K562 (cell line): ENCODE measurements at regions not wholly inside any gene's neighbourhood (a gene's known extent, or its start where the extent isn't known, plus 50 kb on each side); places are given as distances from the start of the nearest gene placed in this dataset.

Experiments
- TF ChIP-seq, protein P1 (sequence below): IDR thresholded peaks from 2 replicates; pipeline ENCODE4 v1.6.1; 2011; ENCODE audit not compliant: insufficient read length; ENCODE audit errors: extremely low read depth
- TF ChIP-seq, protein P2 (sequence below): fragments of 450-650 bp; IDR thresholded peaks from 2 replicates; pipeline ENCODE4 v1.6.1; 2016; ENCODE audit warnings: mild to moderate bottlenecking, moderate library complexity

DNA sequence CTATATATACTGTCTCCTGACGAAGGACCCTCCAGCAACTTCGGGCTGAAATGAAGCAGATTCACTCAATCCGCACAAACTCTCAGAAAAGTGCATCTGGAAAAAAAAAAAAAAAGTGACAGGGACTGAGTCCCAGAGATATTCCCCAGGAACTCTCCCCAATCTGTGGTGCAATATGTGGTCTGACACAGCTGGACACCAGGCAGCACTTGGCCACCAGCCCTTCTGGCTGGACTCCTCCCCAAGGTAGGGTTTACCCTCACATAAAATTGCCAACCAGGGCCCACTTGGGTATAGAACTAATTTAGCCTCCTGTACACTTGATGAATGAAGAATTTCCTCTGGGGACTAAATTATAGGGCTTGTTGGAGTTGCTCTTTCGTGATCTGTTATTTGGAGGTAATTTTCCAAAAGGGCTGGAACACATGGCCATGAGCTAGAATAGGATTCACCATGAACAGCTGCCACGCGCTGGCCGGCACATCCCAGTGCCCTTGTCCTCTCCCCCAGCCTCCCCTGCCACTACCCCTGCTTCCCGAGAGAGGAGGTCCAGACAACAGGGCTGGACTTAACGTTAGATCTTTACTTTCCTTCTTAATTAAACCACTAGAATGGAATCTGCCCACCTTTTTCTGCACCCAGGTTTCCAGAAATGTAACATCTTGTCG is 379.2 kb downstream of the BMP2 start (continued):
- TF ChIP-seq, protein P1, sequence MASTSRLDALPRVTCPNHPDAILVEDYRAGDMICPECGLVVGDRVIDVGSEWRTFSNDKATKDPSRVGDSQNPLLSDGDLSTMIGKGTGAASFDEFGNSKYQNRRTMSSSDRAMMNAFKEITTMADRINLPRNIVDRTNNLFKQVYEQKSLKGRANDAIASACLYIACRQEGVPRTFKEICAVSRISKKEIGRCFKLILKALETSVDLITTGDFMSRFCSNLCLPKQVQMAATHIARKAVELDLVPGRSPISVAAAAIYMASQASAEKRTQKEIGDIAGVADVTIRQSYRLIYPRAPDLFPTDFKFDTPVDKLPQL, result no peak
- TF ChIP-seq, protein P2, sequence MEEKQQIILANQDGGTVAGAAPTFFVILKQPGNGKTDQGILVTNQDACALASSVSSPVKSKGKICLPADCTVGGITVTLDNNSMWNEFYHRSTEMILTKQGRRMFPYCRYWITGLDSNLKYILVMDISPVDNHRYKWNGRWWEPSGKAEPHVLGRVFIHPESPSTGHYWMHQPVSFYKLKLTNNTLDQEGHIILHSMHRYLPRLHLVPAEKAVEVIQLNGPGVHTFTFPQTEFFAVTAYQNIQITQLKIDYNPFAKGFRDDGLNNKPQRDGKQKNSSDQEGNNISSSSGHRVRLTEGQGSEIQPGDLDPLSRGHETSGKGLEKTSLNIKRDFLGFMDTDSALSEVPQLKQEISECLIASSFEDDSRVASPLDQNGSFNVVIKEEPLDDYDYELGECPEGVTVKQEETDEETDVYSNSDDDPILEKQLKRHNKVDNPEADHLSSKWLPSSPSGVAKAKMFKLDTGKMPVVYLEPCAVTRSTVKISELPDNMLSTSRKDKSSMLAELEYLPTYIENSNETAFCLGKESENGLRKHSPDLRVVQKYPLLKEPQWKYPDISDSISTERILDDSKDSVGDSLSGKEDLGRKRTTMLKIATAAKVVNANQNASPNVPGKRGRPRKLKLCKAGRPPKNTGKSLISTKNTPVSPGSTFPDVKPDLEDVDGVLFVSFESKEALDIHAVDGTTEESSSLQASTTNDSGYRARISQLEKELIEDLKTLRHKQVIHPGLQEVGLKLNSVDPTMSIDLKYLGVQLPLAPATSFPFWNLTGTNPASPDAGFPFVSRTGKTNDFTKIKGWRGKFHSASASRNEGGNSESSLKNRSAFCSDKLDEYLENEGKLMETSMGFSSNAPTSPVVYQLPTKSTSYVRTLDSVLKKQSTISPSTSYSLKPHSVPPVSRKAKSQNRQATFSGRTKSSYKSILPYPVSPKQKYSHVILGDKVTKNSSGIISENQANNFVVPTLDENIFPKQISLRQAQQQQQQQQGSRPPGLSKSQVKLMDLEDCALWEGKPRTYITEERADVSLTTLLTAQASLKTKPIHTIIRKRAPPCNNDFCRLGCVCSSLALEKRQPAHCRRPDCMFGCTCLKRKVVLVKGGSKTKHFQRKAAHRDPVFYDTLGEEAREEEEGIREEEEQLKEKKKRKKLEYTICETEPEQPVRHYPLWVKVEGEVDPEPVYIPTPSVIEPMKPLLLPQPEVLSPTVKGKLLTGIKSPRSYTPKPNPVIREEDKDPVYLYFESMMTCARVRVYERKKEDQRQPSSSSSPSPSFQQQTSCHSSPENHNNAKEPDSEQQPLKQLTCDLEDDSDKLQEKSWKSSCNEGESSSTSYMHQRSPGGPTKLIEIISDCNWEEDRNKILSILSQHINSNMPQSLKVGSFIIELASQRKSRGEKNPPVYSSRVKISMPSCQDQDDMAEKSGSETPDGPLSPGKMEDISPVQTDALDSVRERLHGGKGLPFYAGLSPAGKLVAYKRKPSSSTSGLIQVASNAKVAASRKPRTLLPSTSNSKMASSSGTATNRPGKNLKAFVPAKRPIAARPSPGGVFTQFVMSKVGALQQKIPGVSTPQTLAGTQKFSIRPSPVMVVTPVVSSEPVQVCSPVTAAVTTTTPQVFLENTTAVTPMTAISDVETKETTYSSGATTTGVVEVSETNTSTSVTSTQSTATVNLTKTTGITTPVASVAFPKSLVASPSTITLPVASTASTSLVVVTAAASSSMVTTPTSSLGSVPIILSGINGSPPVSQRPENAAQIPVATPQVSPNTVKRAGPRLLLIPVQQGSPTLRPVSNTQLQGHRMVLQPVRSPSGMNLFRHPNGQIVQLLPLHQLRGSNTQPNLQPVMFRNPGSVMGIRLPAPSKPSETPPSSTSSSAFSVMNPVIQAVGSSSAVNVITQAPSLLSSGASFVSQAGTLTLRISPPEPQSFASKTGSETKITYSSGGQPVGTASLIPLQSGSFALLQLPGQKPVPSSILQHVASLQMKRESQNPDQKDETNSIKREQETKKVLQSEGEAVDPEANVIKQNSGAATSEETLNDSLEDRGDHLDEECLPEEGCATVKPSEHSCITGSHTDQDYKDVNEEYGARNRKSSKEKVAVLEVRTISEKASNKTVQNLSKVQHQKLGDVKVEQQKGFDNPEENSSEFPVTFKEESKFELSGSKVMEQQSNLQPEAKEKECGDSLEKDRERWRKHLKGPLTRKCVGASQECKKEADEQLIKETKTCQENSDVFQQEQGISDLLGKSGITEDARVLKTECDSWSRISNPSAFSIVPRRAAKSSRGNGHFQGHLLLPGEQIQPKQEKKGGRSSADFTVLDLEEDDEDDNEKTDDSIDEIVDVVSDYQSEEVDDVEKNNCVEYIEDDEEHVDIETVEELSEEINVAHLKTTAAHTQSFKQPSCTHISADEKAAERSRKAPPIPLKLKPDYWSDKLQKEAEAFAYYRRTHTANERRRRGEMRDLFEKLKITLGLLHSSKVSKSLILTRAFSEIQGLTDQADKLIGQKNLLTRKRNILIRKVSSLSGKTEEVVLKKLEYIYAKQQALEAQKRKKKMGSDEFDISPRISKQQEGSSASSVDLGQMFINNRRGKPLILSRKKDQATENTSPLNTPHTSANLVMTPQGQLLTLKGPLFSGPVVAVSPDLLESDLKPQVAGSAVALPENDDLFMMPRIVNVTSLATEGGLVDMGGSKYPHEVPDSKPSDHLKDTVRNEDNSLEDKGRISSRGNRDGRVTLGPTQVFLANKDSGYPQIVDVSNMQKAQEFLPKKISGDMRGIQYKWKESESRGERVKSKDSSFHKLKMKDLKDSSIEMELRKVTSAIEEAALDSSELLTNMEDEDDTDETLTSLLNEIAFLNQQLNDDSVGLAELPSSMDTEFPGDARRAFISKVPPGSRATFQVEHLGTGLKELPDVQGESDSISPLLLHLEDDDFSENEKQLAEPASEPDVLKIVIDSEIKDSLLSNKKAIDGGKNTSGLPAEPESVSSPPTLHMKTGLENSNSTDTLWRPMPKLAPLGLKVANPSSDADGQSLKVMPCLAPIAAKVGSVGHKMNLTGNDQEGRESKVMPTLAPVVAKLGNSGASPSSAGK, result no peak
